Endothelial cell (in vitro differentiated cells): ENCODE measurements at regions not wholly inside any gene's neighbourhood (a gene's known extent, or its start where the extent isn't known, plus 50 kb on each side); places are given as distances from the start of the nearest gene placed in this dataset.

Experiments used
- DNase-seq: peaks from one replicate; pipeline ENCODE4 v3.0.0; 2021; ENCODE audit warnings: low spot score
- H3K27ac Mint-ChIP-seq: one replicate; pipeline ENCODE4 v1.8.0; 2021; ENCODE audit warnings: mixed read lengths, inconsistent platforms; ENCODE audit not compliant: unreplicated experiment
- H3K27me3 Mint-ChIP-seq: one replicate; pipeline ENCODE4 v1.8.0; 2021; ENCODE audit warnings: mild to moderate bottlenecking, moderate library complexity, mixed read lengths, inconsistent platforms; ENCODE audit not compliant: unreplicated experiment
- H3K36me3 Mint-ChIP-seq: one replicate; pipeline ENCODE4 v1.8.0; 2021; ENCODE audit warnings: mild to moderate bottlenecking, low read depth, mixed read lengths, inconsistent platforms; ENCODE audit not compliant: unreplicated experiment
- H3K4me1 Mint-ChIP-seq: one replicate; pipeline ENCODE4 v1.8.0; 2021; ENCODE audit warnings: mild to moderate bottlenecking, mixed read lengths, inconsistent platforms; ENCODE audit not compliant: unreplicated experiment
- H3K4me3 Mint-ChIP-seq: one replicate; pipeline ENCODE4 v1.8.0; 2021; ENCODE audit warnings: mild to moderate bottlenecking, mixed read lengths, inconsistent platforms; ENCODE audit not compliant: unreplicated experiment
- H3K9me3 Mint-ChIP-seq: one replicate; pipeline ENCODE4 v1.8.0; 2021; ENCODE audit warnings: mixed read lengths, inconsistent platforms; ENCODE audit not compliant: unreplicated experiment
- CTCF ChIP-seq: fragments of 200-600 bp; sonication (generic); IDR thresholded peaks from one replicate; pipeline ENCODE4 v1.5.0; 2021; ENCODE audit warnings: antibody characterized with exemption; ENCODE audit not compliant: unreplicated experiment

GRCh38 chr13:34466301-34466700 lies 475.8 kb upstream of the NBEA start:
- H3K4me3 Mint-ChIP-seq = no peak overlapping the region
- H3K27ac Mint-ChIP-seq = no peak overlapping the region
- no peak for TF ChIP-seq CTCF
- H3K9me3 Mint-ChIP-seq = no peaks in the 10 kb centered on the region
- DNase-seq = no peak
- H3K27me3 Mint-ChIP-seq = no peaks in the 10 kb centered on the region
- H3K4me1 Mint-ChIP-seq = no peaks in the 10 kb centered on the region
- no peaks in the 10 kb centered on the region for H3K36me3 Mint-ChIP-seq

DNA sequence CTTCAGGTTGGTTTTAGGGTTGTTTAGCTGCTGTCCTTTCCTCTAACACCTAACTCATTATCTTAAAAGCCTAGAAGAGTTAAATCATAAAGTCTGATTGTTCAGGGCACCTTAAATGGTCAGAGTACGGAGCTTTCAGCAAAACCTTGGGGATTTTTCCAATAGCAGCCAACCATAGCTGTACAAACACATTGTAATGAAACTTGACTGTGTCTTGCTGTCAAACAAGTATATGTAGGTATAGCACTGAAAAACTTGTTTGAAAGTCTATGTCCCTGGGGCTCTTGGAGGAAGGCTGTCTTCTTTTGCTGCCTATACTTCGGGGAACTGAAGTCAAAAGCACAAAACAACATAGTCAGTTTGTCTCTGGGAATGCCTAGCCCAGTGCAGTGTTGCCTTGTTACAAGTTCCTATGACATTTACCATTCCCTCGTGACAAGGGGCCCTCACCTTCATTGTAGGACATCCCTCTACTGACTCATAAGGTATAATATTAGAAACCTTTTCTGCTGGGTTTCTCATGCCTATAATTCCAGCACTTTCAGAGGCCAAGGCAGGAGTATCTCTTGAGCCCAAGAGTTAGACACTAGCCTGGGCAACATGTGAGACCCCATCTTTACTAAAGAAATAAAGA lies 474.5 kb upstream of the NBEA start:
- Mint-ChIP-seq H3K27ac (no peak overlapping the region), H3K27me3 (no peaks in the 10 kb centered on the region), H3K9me3 (no peaks in the 10 kb centered on the region), H3K36me3 (no peaks in the 10 kb centered on the region), H3K4me3 (no peak overlapping the region), H3K4me1 (no peaks in the 10 kb centered on the region)
- no peak for TF ChIP-seq CTCF
- DNase-seq = no peak

DNA sequence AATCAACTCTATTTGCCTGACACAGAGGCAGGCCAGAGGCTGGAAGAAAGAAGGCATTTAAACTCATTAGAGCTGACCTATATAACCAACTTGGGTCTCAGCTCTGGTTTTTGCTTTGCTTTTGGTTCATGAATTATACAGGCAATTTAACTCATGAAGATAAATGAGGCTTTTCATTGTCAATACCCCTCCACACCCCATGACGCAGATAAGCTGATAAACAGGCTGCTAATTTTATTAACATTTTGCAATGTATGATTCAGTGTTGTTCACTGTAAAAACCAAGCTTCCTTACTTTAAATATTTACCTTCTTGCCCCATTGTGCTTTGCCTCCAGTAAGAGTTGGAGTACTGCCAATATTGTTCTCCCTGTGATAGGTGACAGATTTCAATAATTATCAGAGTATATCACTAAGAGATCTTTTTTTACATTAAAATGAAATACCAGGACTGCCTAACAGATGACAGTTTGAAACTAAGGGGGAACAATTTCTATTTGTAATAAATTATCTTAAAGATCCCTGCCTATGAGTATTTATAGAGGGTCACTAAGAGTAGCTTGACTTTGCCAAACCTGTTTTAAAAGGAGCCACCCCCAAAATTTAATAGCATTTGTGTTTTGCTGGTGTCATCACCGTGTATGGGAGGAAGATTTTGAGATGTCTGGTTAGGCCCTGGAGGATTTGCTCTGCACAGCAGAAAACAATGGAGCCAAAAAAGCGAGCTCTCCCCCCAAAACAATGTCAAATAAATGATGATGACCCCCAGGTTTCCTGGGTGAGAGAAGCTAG lies 472.7 kb upstream of the NBEA start:
- Mint-ChIP-seq H3K4me3 (no peak overlapping the region), H3K9me3 (no peaks in the 10 kb centered on the region), H3K4me1 (no peaks in the 10 kb centered on the region), H3K27me3 (no peaks in the 10 kb centered on the region), H3K27ac (no peak overlapping the region), H3K36me3 (no peaks in the 10 kb centered on the region)
- DNase-seq = no peak
- no peak for TF ChIP-seq CTCF

DNA sequence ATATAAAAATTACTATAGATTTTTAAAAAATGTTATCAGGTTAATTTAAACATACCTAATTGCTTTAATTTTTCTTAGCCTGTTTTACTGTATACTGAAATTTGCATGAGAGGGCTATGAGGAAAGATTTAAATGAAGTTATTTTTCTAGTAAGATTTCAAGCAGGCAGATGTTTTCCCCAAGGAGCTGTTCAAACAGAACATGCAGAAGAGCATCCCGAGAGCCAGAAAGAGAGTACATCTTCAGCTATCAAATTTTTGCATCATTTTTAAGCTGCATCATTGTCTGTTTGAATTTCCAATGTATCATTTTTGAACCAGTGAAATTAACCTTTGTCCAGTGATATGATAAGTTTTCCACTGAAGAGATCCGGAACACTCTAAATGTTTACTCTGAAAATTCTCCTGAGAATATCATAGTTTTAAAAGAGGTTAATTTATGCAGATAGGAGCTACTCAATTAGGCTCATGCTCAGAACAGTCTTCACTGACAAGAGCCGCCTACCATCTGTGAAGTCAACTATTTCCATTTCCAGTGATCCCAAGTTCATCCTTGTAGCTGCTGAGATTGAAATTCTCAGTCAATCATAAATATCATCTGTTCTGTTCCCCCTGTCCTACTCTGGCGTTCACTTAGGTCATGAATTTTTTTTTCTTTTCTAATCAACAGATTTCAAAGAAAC lies 467.7 kb upstream of the NBEA start:
- Mint-ChIP-seq H3K4me1 (peaks cover 4% of the 10 kb centered on the region), H3K27ac (no peak overlapping the region), H3K9me3 (no peaks in the 10 kb centered on the region), H3K36me3 (no peaks in the 10 kb centered on the region), H3K4me3 (no peak overlapping the region), H3K27me3 (peaks cover 3% of the 10 kb centered on the region)
- no peak for TF ChIP-seq CTCF
- no peak for DNase-seq

DNA sequence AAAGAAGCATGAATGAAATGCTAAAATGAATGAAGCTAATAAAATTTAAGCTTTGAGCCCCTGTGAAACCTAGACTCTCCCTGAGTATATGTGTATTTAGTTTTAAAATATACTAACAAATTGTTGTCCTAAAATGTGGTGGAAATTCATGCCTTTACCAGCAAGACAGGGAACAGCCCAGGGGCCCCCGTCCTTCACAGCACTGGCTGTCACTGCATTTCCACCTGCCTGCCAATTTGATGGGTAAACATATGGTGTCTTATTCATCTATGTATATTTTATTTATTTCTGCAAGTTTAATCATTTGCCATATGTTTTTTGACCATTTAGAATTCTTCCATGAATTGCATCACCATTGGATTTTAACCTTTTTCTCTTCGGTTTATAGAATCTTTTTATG lies 463.7 kb upstream of the NBEA start:
- no peaks in the 10 kb centered on the region for H3K36me3 Mint-ChIP-seq
- peaks cover 3% of the 10 kb centered on the region for H3K27me3 Mint-ChIP-seq
- H3K4me1 Mint-ChIP-seq = peaks cover 4% of the 10 kb centered on the region
- no peak overlapping the region for H3K27ac Mint-ChIP-seq
- no peaks in the 10 kb centered on the region for H3K9me3 Mint-ChIP-seq
- no peak overlapping the region for H3K4me3 Mint-ChIP-seq
- TF ChIP-seq CTCF = no peak
- no peak for DNase-seq
